PC-3 (cell line): ENCODE measurements at regions not wholly inside any gene's neighbourhood (a gene's known extent, or its start where the extent isn't known, plus 50 kb on each side); places are given as distances from the start of the nearest gene placed in this dataset.

Experiments
- ATAC-seq: fragments of 200-7000 bp; cut with Tn5 transposase; 2 replicates; pipeline ENCODE4 v1.9.1; 2020; ENCODE audit warnings: mild to moderate bottlenecking, moderate library complexity
- BruUV-seq: library from RNA; stranded (reverse); fragments of 400-500 nt; replicated peaks from 2 replicates; lab custom pipeline; 2021; lab: Mats Ljungman, UMichigan
- CTCF ChIA-PET: fragments of 300-600 bp; sonication (Branson Sonifier 250); formaldehyde crosslinking; loops from one replicate; lab custom pipeline; 2022; ENCODE audit warnings: antibody characterized with exemption; lab: Charles Lee
- POLR2A ChIA-PET: fragments of 300-600 bp; sonication (Branson Sonifier 250); formaldehyde crosslinking; loops from one replicate; lab custom pipeline; 2022; ENCODE audit warnings: antibody characterized with exemption; ENCODE audit not compliant: unreplicated experiment; lab: Charles Lee
- DNase-seq: peaks from one replicate; pipeline ENCODE4 v3.0.0-alpha.2; 2015
- H2AFZ ChIP-seq: fragments of 300-600 bp; sonication (generic); 2 replicates; pipeline ENCODE4 v1.6.0; 2016; ENCODE audit warnings: antibody characterized with exemption, low read length
- H3F3A ChIP-seq: fragments of 300-600 bp; sonication (generic); one replicate; pipeline ENCODE4 v1.6.0; 2017; ENCODE audit warnings: antibody characterized with exemption, low read length, control low read depth, mild to moderate bottlenecking; ENCODE audit not compliant: unreplicated experiment
- H3K27ac ChIP-seq: fragments of 300-600 bp; sonication (generic); 2 replicates; pipeline ENCODE4 v1.5.1; 2016; ENCODE audit warnings: mild to moderate bottlenecking, low read length
- H3K27me3 ChIP-seq: fragments of 300-600 bp; sonication (generic); 2 replicates; pipeline ENCODE4 v1.6.1; 2016; ENCODE audit warnings: low read length, mixed read lengths
- H3K36me3 ChIP-seq: fragments of 300-600 bp; sonication (generic); 2 replicates; pipeline ENCODE4 v1.6.1; 2016; ENCODE audit warnings: low read depth, mixed run types, low read length, mixed read lengths
- H3K4me1 ChIP-seq: fragments of 300-600 bp; sonication (generic); 2 replicates; pipeline ENCODE4 v1.5.1; 2016; ENCODE audit warnings: low read length; ENCODE audit not compliant: insufficient read depth
- H3K4me2 ChIP-seq: fragments of 300-600 bp; sonication (generic); 2 replicates; pipeline ENCODE4 v1.6.0; 2016; ENCODE audit warnings: low read length
- H3K4me3 ChIP-seq: fragments of 300-600 bp; sonication (generic); 2 replicates; pipeline ENCODE4 v1.5.1; 2016; ENCODE audit warnings: mild to moderate bottlenecking, low read length, mixed read lengths
- H3K79me2 ChIP-seq: fragments of 300-600 bp; sonication (generic); 2 replicates; pipeline ENCODE4 v1.6.1; 2017; ENCODE audit warnings: low read length, mixed read lengths
- H3K9ac ChIP-seq: fragments of 300-600 bp; sonication (generic); 2 replicates; pipeline ENCODE4 v1.6.0; 2016; ENCODE audit warnings: mild to moderate bottlenecking, low read length
- H3K9me2 ChIP-seq: fragments of 300-600 bp; sonication (generic); replicated peaks from 2 replicates; pipeline ENCODE4 v1.6.1; 2016; ENCODE audit warnings: mixed run types, low read length, mixed read lengths
- H3K9me3 ChIP-seq: fragments of 300-600 bp; sonication (generic); 2 replicates; pipeline ENCODE4 v1.6.1; 2016; ENCODE audit warnings: low read length, mixed read lengths
- H4K20me1 ChIP-seq: fragments of 300-600 bp; sonication (generic); 2 replicates; pipeline ENCODE4 v1.6.1; 2016; ENCODE audit warnings: low read length, mixed read lengths
- EZH2 ChIP-seq: fragments of 300-600 bp; sonication (generic); IDR thresholded peaks from one replicate; pipeline ENCODE4 v1.6.1; 2017; ENCODE audit warnings: antibody characterized with exemption, mild to moderate bottlenecking, low read length; ENCODE audit not compliant: unreplicated experiment
- EZH2phosphoT487 ChIP-seq: fragments of 300-600 bp; sonication (generic); IDR thresholded peaks from 2 replicates; pipeline ENCODE4 v1.6.1; 2018; ENCODE audit warnings: mild to moderate bottlenecking, antibody characterized with exemption, low read length, borderline replicate concordance
- intact Hi-C: fragments of 100-400 bp; cut with micrococcal nuclease; formaldehyde crosslinking; loops from 2 replicates; pipeline ENCODE4 v1.9.0; 2023
- TF ChIP-seq, protein P1 (sequence below): fragments of 300-600 bp; sonication (generic); conservative IDR thresholded peaks from 2 replicates; pipeline ENCODE4 v1.5.1; 2017; ENCODE audit warnings: antibody characterized with exemption, low read depth, mild to moderate bottlenecking, low read length

DNA sequence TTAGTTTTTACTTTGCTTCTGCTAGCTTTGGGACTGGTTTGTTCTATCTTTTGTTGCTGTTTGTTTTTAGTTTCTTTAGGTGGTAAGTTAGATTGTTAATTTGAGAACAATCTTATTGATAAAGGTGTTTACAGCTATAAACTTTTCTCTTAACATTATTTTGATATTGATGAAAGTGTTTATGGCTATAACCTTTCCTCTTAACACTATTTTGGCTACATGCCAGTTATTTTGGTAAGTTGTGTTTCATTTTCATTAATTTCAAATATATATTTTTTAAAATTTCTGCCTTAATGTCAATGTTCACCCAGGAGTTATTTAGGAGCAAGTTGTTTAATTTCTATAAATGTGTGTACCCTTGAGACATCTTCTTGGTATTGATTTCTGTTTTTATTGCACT is 229.6 kb upstream of the SYT4 start:
- H3K27me3 ChIP-seq = no peaks in the 10 kb centered on the region
- H3K9me2 ChIP-seq = no peaks in the 10 kb centered on the region
- H3K9ac ChIP-seq = no peak overlapping the region
- no peaks in the 10 kb centered on the region for H3K9me3 ChIP-seq
- H3K4me1 ChIP-seq = no peaks in the 10 kb centered on the region
- intact Hi-C loops = no loop called here
- H3K27ac ChIP-seq = no peak overlapping the region
- POLR2A ChIA-PET = no interaction called here
- no TSS peak for BruUV-seq
- no peaks in the 10 kb centered on the region for H3K79me2 ChIP-seq
- no peak overlapping the region for H2AFZ ChIP-seq
- H4K20me1 ChIP-seq = no peaks in the 10 kb centered on the region
- H3F3A ChIP-seq = no peaks in the 10 kb centered on the region
- DNase-seq = no peak
- H3K4me2 ChIP-seq = no peak overlapping the region
- no peaks in the 10 kb centered on the region for H3K36me3 ChIP-seq
- CTCF ChIA-PET = no interaction called here
- TF ChIP-seq EZH2phosphoT487 = no peak
- TF ChIP-seq, protein P1, sequence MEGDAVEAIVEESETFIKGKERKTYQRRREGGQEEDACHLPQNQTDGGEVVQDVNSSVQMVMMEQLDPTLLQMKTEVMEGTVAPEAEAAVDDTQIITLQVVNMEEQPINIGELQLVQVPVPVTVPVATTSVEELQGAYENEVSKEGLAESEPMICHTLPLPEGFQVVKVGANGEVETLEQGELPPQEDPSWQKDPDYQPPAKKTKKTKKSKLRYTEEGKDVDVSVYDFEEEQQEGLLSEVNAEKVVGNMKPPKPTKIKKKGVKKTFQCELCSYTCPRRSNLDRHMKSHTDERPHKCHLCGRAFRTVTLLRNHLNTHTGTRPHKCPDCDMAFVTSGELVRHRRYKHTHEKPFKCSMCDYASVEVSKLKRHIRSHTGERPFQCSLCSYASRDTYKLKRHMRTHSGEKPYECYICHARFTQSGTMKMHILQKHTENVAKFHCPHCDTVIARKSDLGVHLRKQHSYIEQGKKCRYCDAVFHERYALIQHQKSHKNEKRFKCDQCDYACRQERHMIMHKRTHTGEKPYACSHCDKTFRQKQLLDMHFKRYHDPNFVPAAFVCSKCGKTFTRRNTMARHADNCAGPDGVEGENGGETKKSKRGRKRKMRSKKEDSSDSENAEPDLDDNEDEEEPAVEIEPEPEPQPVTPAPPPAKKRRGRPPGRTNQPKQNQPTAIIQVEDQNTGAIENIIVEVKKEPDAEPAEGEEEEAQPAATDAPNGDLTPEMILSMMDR = no peak
- TF ChIP-seq EZH2 = no peak
- no peak overlapping the region for H3K4me3 ChIP-seq
- ATAC-seq = no peak

DNA sequence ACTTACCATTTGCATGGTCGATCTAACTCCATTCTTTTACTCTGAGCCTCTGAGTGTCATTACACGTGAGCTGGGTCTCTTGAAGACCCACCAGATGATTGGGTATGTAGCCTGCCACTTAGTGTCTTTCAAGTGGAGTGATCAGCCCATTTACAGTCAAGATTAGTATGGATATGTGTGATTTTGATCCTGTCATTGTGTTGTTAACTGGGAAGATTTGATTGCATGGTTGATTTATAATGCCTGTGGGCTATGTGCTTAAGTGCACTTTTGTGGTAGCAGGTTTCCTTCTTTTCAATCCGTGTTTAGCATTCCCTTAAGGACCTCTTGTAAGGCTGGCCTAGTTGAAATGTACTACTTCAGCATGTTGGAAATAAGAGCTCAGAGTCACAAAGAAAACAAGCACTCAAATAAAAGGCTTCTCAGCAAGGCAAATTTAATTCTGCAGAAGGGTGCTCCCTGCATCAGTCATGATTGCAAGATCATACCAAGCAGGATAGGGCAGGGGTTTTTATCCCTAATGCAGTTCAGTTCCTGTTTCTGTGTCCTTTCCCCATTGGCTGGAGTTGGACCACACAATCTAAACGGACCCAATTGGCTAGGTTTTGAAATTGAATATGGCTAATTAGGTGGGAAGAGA is 230.7 kb upstream of the SYT4 start:
- CTCF ChIA-PET = no interaction called here
- no peak overlapping the region for H3K27ac ChIP-seq
- no peaks in the 10 kb centered on the region for H3K36me3 ChIP-seq
- no TSS peak for BruUV-seq
- DNase-seq (no peak), ATAC-seq (no peak)
- no peaks in the 10 kb centered on the region for H3K27me3 ChIP-seq
- intact Hi-C loops = no loop called here
- H3K9ac ChIP-seq = no peak overlapping the region
- H3K9me3 ChIP-seq = no peaks in the 10 kb centered on the region
- H2AFZ ChIP-seq = no peak overlapping the region
- H3K4me2 ChIP-seq = no peak overlapping the region
- H3K79me2 ChIP-seq = no peaks in the 10 kb centered on the region
- POLR2A ChIA-PET = no interaction called here
- H3K4me1 ChIP-seq = no peaks in the 10 kb centered on the region
- H3K9me2 ChIP-seq = no peaks in the 10 kb centered on the region
- no peak overlapping the region for H3K4me3 ChIP-seq
- H4K20me1 ChIP-seq = no peaks in the 10 kb centered on the region
- H3F3A ChIP-seq = no peaks in the 10 kb centered on the region
- TF ChIP-seq, protein P1 = no peak
- TF ChIP-seq EZH2phosphoT487 (no peak), EZH2 (no peak)

DNA sequence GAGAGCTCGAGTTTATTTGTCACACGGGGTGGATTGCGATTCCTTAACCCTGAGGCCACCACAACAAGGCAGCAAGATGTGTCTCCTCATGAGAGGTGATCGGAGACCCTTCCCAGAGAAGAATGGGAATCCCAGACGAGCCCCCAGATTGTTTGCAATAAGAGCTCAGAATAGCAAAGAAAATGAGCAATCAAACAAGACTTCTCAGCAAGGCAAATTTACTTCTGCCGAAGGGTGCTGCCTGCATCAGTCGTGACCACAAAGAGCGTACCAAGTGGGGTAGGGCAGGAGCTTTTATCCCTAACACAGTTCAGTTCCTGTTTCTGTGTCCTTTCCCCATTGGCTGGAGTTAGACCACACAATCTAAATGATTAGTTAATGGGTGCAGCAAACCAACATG is 237.5 kb upstream of the SYT4 start:
- no peaks in the 10 kb centered on the region for H3K79me2 ChIP-seq
- no peak overlapping the region for H3K4me2 ChIP-seq
- TF ChIP-seq EZH2phosphoT487 = no peak
- TF ChIP-seq EZH2 = no peak
- TF ChIP-seq, protein P1 = no peak
- no peak overlapping the region for H3K4me3 ChIP-seq
- no peak overlapping the region for H2AFZ ChIP-seq
- BruUV-seq = no TSS peak
- H4K20me1 ChIP-seq = no peaks in the 10 kb centered on the region
- H3K36me3 ChIP-seq = no peaks in the 10 kb centered on the region
- ChIA-PET CTCF (no interaction called here), POLR2A (no interaction called here)
- H3K4me1 ChIP-seq = no peaks in the 10 kb centered on the region
- H3K9me3 ChIP-seq = no peaks in the 10 kb centered on the region
- H3K27ac ChIP-seq = no peak overlapping the region
- no peaks in the 10 kb centered on the region for H3F3A ChIP-seq
- no peak for ATAC-seq
- H3K9ac ChIP-seq = no peak overlapping the region
- H3K9me2 ChIP-seq = no peaks in the 10 kb centered on the region
- DNase-seq = no peak
- intact Hi-C loops = no loop called here
- H3K27me3 ChIP-seq = no peaks in the 10 kb centered on the region
